ENCODE measurements at regions not wholly inside any gene's neighbourhood (a gene's known extent, or its start where the extent isn't known, plus 50 kb on each side); places are given as distances from the start of the nearest gene placed in this dataset.

DNA sequence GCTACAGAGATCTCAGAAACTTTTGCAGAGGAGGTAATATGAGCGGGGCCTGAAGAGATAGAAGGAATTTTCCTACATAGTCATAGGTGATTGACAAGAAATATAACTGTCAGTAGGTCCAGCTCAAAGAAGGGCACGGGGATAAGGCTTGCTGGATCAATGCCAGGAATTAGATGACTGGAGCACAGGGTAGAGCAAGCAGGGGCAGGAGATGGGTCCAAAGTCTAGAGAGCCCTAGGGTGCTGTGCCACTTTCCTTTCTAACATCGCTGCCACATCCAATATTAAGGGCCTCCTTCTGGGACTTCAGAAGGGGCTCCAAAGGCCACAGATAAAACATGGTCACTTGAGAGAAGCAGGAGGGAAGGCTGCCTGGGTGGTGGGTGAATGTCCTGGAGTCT lies 402.2 kb downstream of the MID1IP1 start:
- Histone ChIP-seq H3K27ac (ENCODE audit: extremely low read depth, low read depth, low read length) (no peak overlapping the region), H3K36me3 (ENCODE audit: control insufficient read depth in 2 of 2, insufficient read depth in 1 of 2, low read length in 2 of 2) (no peaks in the 10 kb centered on the region), H3K4me1 (ENCODE audit: control insufficient read depth, insufficient read depth, low read length) (no peaks in the 10 kb centered on the region), H3K4me3 (ENCODE audit: low read depth, low read length) (no peak overlapping the region), H3K9me3 (ENCODE audit: control insufficient read depth, insufficient read depth, low read depth, low read length) (no peaks in the 10 kb centered on the region)
- ChIA-PET POLR2A (no interaction called here), CTCF (interaction anchor here (1.1 kb wide), 1 partner anchor 38 kb away, joined by 3 read pairs; no protein-coding TSS in a partner anchor)
- TF ChIP-seq, protein P1, sequence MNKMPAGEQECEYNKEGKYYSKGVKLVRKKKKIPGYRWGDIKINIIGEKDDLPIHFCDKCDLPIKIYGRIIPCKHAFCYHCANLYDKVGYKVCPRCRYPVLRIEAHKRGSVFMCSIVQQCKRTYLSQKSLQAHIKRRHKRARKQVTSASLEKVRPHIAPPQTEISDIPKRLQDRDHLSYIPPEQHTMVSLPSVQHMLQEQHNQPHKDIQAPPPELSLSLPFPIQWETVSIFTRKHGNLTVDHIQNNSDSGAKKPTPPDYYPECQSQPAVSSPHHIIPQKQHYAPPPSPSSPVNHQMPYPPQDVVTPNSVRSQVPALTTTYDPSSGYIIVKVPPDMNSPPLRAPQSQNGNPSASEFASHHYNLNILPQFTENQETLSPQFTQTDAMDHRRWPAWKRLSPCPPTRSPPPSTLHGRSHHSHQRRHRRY (tag by site-specific recombination; IDR thresholded peaks at IDR 0.05) = no peak
- TF ChIP-seq TRIM28 (IDR thresholded peaks at IDR 0.05; ENCODE audit: borderline replicate concordance, low read length) (no peak), ZNF341 (tag by site-specific recombination; IDR thresholded peaks at IDR 0.05; ENCODE audit: low read depth) (no peak), GLIS1 (tag by site-specific recombination; IDR thresholded peaks at IDR 0.05) (no peak), ZBTB48 (tag by site-specific recombination; IDR thresholded peaks at IDR 0.05) (no peak), BCL6B (tag by site-specific recombination; IDR thresholded peaks at IDR 0.05) (no peak), ZNF544 (tag by site-specific recombination; IDR thresholded peaks at IDR 0.05) (no peak), ZNF48 (tag by site-specific recombination; IDR thresholded peaks at IDR 0.05) (no peak), ZNF112 (tag by site-specific recombination; IDR thresholded peaks at IDR 0.05) (no peak), HOXA7 (CRISPR knock-in tag; IDR thresholded peaks at IDR 0.05; ENCODE audit: borderline replicate concordance) (no peak), KLF16 (tag by site-specific recombination; IDR thresholded peaks at IDR 0.05) (no peak), ZSCAN16 (tag by site-specific recombination; IDR thresholded peaks at IDR 0.05) (no peak)
- TF ChIP-seq, protein P2, sequence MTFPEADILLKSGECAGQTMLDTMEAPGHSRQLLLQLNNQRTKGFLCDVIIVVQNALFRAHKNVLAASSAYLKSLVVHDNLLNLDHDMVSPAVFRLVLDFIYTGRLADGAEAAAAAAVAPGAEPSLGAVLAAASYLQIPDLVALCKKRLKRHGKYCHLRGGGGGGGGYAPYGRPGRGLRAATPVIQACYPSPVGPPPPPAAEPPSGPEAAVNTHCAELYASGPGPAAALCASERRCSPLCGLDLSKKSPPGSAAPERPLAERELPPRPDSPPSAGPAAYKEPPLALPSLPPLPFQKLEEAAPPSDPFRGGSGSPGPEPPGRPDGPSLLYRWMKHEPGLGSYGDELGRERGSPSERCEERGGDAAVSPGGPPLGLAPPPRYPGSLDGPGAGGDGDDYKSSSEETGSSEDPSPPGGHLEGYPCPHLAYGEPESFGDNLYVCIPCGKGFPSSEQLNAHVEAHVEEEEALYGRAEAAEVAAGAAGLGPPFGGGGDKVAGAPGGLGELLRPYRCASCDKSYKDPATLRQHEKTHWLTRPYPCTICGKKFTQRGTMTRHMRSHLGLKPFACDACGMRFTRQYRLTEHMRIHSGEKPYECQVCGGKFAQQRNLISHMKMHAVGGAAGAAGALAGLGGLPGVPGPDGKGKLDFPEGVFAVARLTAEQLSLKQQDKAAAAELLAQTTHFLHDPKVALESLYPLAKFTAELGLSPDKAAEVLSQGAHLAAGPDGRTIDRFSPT (tag by site-specific recombination; IDR thresholded peaks at IDR 0.05) = no peak

GRCh38 chrX:39204353-39204752 lies 403.1 kb downstream of the MID1IP1 start:
- H3K4me3 ChIP-seq (ENCODE audit: low read depth, low read length) = no peak overlapping the region
- H3K27ac ChIP-seq (ENCODE audit: extremely low read depth, low read depth, low read length) = no peak overlapping the region
- H3K9me3 ChIP-seq (ENCODE audit: control insufficient read depth, insufficient read depth, low read depth, low read length) = no peaks in the 10 kb centered on the region
- ChIA-PET POLR2A (no interaction called here), CTCF (interaction anchor here (1.1 kb wide), 1 partner anchor 37 kb away, joined by 3 read pairs; no protein-coding TSS in a partner anchor)
- TF ChIP-seq FEZF1 (tag by site-specific recombination; IDR thresholded peaks at IDR 0.05) (no peak), ZFP37 (tag by site-specific recombination; IDR thresholded peaks at IDR 0.05) (no peak), ZFP3 (tag by site-specific recombination; IDR thresholded peaks at IDR 0.05; ENCODE audit: low read depth) (no peak)
- no peaks in the 10 kb centered on the region for H3K36me3 ChIP-seq (ENCODE audit: control insufficient read depth in 2 of 2, insufficient read depth in 1 of 2, low read length in 2 of 2)
- no peaks in the 10 kb centered on the region for H3K4me1 ChIP-seq (ENCODE audit: control insufficient read depth, insufficient read depth, low read length)

GRCh38 chrX:39204945-39205344 lies 403.7 kb downstream of the MID1IP1 start:
- CTCF ChIA-PET = interaction anchor here (1.1 kb wide), 1 partner anchor 37 kb away, joined by 3 read pairs; no protein-coding TSS in a partner anchor
- POLR2A ChIA-PET = no interaction called here
- Histone ChIP-seq H3K27ac (ENCODE audit: extremely low read depth, low read depth, low read length) (no peak overlapping the region), H3K36me3 (ENCODE audit: control insufficient read depth in 2 of 2, insufficient read depth in 1 of 2, low read length in 2 of 2) (no peaks in the 10 kb centered on the region), H3K4me1 (ENCODE audit: control insufficient read depth, insufficient read depth, low read length) (no peaks in the 10 kb centered on the region), H3K4me3 (ENCODE audit: low read depth, low read length) (no peak overlapping the region), H3K9me3 (ENCODE audit: control insufficient read depth, insufficient read depth, low read depth, low read length) (no peaks in the 10 kb centered on the region; the same call in 1 of the 2 replicates)
- TF ChIP-seq ZNF19 (tag by site-specific recombination; IDR thresholded peaks at IDR 0.05; ENCODE audit: low read depth) (no peak), ZNF776 (tag by site-specific recombination; IDR thresholded peaks at IDR 0.05; ENCODE audit: borderline replicate concordance) (no peak)

Data from HEK293 (cell line).